NCI-H1092 treated with DMSO at 0.1 percent for 48 hours (cell line): ENCODE measurements at regions not wholly inside any gene's neighbourhood (a gene's known extent, or its start where the extent isn't known, plus 50 kb on each side); places are given as distances from the start of the nearest gene placed in this dataset.
"Not testable (repeated sequence)": the region's sequence is repeated elsewhere in the genome, so short reads cannot be mapped to it uniquely, and the experiment has no call there.

Experiments
- DNase-seq: peaks from one replicate; lab custom pipeline; 2025; lab: John Stamatoyannopoulos, UW

DNA sequence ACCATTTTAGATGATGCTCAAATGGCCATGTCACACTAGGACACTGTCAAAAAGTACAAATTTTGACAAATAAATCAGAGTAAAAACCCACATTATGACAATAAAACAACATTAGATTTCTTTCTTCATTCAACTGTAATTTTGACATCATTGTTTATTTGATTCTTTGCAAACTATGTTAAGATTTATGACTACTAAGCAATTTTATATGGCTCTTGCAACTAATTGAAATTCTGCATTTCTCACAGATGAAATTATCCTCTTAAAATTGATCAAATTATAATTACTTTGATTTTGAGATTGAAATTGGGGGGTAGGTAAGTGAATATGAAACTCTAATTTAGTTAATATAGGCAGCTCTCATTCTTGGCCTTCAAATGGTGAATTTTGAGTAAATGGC is 59.8 kb downstream of the ATOH1 start:
- DNase-seq: no peak

DNA sequence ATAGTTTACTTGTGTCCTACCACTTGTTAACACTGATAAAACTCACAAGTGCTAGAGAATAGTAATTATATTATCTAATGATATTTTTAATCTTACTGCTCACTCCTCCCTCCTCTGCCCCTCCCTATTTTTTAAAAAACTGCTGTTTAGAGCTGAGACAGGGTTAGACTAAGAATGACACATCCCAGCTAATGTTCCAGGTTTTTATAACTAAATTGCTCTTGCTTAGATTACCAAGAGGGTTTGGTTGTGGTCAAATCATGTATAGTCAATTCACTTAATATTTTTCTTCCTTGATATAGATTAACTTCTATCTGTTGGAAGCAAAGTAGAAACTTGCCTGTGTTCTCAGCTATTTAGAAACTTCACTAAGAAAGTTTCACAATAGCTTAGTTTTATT is 60.2 kb downstream of the ATOH1 start:
- DNase-seq: no peak

- DNase-seq: no peak
Observed at GRCh38 chr4:93891244-93891643, 62.7 kb downstream of the ATOH1 start.

DNA sequence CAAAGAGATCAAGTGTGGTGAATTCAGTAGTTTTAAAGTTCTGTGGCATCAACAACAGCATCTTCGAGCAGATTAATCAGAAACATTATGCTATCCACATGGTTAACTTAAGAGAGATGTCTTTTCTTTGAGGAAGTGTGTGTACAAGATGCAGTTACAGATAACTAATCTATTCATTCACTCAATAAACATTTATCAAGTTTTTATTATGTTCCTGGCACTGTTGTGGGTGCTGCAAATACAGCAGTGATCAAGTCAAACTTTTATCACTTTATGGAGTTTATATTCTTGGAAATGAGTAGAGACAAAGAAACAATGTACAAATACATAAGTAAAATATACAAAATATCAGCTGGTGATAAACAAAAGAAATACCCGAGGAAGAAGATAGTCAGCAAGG is 66.4 kb downstream of the ATOH1 start:
- no peak for DNase-seq

GRCh38 chr4:93896516-93896915 is 68.0 kb downstream of the ATOH1 start:
- no peak for DNase-seq

DNA sequence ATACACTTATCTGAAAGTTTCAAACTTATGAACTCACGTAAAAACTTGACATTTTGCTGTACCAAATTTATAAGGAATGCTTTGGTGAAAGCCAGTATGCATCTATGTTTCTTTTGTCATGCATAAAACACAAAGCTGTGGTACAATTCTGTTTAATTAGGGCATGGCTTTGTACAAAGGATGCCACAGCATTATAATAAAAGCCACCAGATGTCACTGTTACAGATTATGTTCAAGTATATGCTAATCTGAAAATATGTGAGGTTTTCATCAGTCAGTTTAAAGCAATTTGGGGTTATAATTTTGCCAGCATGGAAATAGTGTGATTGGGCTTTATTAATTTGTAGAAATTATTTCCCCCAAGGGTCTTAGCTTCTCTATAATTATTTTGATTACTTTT is 69.0 kb downstream of the ATOH1 start:
- peak; percentile 5 for DNase-seq

DNA sequence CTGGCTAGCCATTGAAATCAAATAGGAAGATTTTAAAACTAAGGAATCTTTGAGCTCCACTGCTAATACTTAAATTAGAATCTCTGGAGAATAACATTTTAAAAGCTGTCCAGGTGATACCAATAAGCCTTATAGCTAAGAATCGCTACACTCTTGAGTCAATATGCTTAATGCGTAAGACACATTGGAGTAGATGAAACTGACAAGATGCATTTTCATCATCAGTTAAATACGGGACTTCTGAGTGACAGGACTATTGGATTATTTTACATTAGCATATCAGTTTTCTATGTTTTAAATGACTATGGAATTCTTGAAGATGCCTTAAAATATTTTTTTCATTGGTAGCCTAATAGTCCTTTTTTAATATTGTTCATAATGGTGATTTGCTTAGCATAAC is 80.2 kb downstream of the ATOH1 start:
- no peak for DNase-seq

- no peak for DNase-seq
Observed at GRCh38 chr4:93911671-93912070, 83.1 kb downstream of the ATOH1 start.

- no peak for DNase-seq
Observed at GRCh38 chr4:93912146-93912545, 83.6 kb downstream of the ATOH1 start.

- DNase-seq: no peak
Observed at GRCh38 chr4:93918856-93919255, 90.3 kb downstream of the ATOH1 start.

GRCh38 chr4:93923570-93923969 is 95.0 kb downstream of the ATOH1 start:
- not testable (repeated sequence) for DNase-seq

DNA sequence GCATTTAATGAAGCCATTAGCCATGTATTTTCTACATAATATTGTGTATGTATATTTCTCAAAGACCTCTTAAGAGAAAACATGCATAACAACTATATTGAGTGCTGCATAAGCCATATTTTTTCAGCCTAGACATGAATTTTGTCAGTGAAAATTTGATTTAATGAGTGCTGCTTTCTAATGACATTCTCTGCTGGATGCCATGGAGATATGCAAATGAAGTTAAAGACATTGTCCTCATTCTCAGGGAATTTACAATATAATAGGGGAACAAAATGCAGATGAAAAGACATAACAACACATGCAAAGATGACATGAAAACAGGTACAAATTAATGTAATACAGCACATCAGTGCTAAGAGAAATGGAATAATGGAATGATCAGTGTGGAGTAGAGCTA is 118.7 kb downstream of the ATOH1 start:
- no peak for DNase-seq

DNA sequence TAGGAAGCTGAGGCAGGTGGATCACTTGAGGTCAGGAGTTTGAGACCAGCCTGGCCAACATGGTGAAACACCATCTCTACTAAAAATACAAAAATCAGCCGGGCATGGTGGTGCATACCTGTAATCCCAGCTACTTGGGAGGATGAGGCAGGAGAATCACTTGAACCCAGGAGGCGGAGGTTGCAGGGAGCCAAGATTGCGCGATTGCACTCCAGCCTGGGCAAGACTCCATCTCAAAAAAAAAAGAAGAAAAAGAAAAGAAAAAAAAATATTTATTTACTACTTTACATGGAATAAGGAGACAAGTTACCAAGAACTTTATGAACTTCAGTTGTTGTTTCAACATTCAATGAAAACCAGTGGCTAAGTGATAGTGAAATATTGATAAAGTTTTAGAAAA is 121.7 kb downstream of the ATOH1 start:
- not testable (repeated sequence) for DNase-seq

DNA sequence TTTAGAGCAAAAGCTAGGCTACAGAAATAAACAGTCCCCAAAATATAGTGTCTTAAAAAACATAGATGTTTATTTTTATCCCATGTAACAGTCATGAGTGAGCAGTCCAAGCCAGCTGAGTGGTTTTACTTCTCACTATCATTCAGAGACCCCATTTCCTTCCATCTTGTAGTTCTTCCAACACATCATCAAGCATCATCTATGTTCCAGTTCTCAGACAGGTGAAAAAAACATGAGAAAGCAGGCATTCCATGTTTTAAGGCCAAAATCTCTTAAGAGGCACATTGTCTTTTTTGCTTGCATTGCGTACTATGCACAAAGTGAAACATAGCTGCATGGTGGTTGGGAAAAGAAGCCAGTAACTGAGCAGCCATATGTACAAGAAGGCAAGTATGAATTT is 128.6 kb downstream of the ATOH1 start:
- no peak for DNase-seq

- DNase-seq: no peak
Observed at GRCh38 chr4:93960450-93960849, 131.9 kb downstream of the ATOH1 start.

- DNase-seq: no peak
Observed at GRCh38 chr4:93960916-93961315, 132.4 kb downstream of the ATOH1 start.

DNA sequence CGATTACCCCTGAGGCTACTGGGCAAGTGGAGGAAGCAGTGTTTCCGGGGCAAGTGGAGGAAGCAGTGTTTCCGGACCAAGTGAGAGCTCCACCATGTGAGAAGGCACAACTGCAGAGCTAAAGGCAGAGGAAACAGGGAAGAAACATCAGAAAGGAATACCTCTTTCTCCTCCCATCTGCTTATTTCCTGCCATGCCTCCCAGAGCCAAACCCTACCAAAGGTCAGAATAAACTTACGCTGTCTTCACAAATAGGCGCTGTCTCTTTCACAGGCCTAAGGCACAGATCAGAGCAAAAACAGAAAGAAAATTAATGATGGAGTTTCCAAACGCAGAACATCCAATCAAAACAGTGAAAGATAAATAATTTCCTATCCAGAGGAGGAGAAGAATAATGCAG is 153.0 kb downstream of the ATOH1 start:
- DNase-seq: no peak

DNA sequence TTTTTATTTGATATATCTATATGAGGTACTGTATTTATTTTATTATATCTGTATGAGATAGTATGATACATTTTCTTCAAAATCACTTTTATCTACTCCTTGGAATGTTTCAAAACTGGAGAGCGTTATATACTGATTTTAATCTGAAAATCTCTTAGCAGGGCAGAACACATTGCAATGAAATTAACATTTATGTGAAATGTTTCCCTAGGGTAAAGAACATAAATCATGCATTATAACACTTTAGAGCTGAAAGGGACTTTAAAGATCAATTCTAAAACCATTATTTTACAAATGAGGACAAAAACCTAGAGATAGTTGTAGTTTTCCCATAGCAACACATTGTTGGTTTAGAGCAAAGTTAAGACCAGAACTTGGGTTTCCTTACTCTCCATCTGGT is 153.7 kb downstream of the ATOH1 start:
- DNase-seq: no peak

DNA sequence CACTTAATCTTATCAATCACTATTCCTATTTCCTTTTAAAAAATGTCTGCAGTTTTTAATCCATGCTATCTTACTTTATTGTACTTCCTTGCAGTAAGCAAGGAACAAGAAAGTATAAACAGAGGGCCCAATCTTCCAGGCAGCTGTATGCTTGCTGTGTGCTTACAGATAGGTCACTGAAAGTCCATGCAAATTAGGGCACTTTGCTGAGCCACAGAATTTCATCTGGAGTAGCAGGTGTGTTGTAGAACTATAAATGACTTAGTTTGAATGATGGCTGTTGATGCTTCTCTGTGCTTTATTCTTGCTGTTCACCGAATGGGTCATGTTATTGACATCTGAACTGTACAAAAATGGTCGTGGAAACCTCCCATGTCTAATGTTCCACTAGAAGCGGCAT is 154.6 kb downstream of the ATOH1 start:
- no peak for DNase-seq

GRCh38 chr4:93994175-93994994 is 165.8 kb downstream of the ATOH1 start:
- no peak for DNase-seq

DNA sequence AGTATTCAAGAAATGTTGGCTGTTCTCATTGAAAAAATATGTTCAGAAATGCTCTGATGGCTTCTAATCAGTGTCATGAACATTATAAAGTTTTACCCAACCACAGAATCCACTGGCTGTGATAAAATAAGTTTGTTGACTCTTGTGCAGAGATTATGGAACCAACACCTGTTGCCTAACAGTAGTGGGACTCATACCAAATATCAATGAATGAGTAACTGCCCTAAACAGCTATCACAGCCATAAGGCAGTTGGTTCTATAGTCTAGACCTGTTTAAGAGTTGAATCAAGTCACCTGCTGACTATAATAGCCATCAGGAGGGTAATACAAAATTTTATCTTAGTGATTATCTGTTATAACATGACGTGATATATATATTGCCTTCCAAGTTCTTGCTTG is 168.3 kb downstream of the ATOH1 start:
- DNase-seq: no peak

- DNase-seq: no peak
Observed at GRCh38 chr4:94000559-94000958, 172.0 kb downstream of the ATOH1 start.

GRCh38 chr4:94006932-94007331 is 178.4 kb downstream of the ATOH1 start:
- DNase-seq: no peak

DNA sequence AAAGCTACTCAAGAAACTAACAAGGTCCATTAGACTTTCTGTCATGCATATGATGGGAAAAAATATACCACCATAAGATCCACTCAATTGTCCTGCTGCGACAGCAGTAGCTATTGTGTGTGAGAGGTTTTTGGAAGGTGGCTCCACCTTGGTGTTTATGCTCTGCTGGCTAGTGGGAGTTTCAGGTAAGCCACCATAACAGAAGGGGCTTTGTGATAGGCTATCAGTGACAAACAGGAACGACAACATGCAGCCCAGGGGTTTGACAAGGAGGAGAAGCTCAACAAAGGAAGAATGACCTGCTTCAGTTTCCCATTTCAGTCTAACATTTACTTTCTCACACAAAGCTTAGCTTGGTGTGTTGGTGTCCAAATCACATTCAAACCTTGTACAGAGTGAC is 182.6 kb downstream of the ATOH1 start:
- no peak for DNase-seq
